WERI-Rb-1 (cell line): ENCODE measurements at regions not wholly inside any gene's neighbourhood (a gene's known extent, or its start where the extent isn't known, plus 50 kb on each side); places are given as distances from the start of the nearest gene placed in this dataset.
"Not testable (repeated sequence)": the region's sequence is repeated elsewhere in the genome, so short reads cannot be mapped to it uniquely, and the experiment has no call there.

ENCODE experiments used
- DNase-seq: peaks from one replicate; pipeline ENCODE4 v3.0.0-alpha.2; 2020
- H3K27ac ChIP-seq: fragments of 250-450 bp; sonication (Bioruptor Pico); 2 replicates; pipeline ENCODE4 v1.5.1; 2020; ENCODE audit warnings: mild to moderate bottlenecking, moderate library complexity
- H3K27me3 ChIP-seq: fragments of 250-450 bp; sonication (Bioruptor Pico); 2 replicates; pipeline ENCODE4 v1.5.1; 2021; ENCODE audit warnings: mild to moderate bottlenecking, low read depth, moderate library complexity; ENCODE audit not compliant: insufficient read depth, severe bottlenecking
- H3K36me3 ChIP-seq: fragments of 250-450 bp; sonication (Bioruptor Pico); 2 replicates; pipeline ENCODE4 v1.5.1; 2020; ENCODE audit warnings: mild to moderate bottlenecking, moderate library complexity
- H3K4me3 ChIP-seq: 2 replicates; pipeline ENCODE4 v1.5.1; 2011; ENCODE audit warnings: low read depth, mild to moderate bottlenecking, control low read depth, low read length
- H3K9me3 ChIP-seq: fragments of 250-450 bp; sonication (Bioruptor Pico); 2 replicates; pipeline ENCODE4 v1.5.1; 2021; ENCODE audit warnings: mild to moderate bottlenecking, moderate library complexity; ENCODE audit not compliant: severe bottlenecking
- TF ChIP-seq, protein P1 (sequence below): IDR thresholded peaks from 2 replicates; pipeline ENCODE4 v1.5.1; 2011; ENCODE audit warnings: low read depth, mild to moderate bottlenecking, control low read depth, inconsistent platforms, low read length

DNA sequence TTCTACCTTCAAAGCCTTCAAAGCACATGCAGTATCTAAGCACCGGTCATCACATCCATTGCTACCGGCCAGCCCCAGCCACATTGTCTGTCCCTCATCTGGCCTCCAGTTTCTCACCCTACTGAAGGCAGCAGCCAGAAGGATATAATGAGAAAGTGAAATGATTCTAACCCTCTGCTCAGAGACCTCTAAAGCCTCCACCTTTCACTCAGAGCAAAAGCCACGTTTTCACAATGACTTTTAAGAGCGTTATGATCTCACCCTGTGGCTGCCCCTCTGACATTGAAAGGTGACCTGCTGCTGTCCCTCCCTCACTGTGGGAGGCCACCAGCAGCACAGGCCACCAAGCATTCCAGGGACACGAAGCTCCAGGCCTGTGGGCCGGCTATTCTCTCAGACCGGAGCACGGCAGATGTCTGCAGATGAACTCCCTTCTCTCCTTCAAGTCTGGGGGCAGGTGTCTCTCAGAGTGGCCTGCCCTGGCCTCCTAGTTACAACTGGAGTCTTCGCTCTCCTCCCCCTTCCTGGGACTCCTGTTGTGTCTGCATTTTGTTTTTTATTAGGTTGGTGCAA lies 94.9 kb upstream of the EEPD1 start:
- H3K27ac ChIP-seq = no peak overlapping the region
- no peaks in the 10 kb centered on the region for H3K9me3 ChIP-seq
- DNase-seq = no peak
- H3K4me3 ChIP-seq = no peak overlapping the region
- H3K27me3 ChIP-seq = no peaks in the 10 kb centered on the region
- TF ChIP-seq, protein P1, sequence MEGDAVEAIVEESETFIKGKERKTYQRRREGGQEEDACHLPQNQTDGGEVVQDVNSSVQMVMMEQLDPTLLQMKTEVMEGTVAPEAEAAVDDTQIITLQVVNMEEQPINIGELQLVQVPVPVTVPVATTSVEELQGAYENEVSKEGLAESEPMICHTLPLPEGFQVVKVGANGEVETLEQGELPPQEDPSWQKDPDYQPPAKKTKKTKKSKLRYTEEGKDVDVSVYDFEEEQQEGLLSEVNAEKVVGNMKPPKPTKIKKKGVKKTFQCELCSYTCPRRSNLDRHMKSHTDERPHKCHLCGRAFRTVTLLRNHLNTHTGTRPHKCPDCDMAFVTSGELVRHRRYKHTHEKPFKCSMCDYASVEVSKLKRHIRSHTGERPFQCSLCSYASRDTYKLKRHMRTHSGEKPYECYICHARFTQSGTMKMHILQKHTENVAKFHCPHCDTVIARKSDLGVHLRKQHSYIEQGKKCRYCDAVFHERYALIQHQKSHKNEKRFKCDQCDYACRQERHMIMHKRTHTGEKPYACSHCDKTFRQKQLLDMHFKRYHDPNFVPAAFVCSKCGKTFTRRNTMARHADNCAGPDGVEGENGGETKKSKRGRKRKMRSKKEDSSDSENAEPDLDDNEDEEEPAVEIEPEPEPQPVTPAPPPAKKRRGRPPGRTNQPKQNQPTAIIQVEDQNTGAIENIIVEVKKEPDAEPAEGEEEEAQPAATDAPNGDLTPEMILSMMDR = no peak
- no peaks in the 10 kb centered on the region for H3K36me3 ChIP-seq

GRCh38 chr7:36060388-36060787 lies 92.7 kb upstream of the EEPD1 start:
- not testable (repeated sequence) for H3K36me3 ChIP-seq, DNase-seq, H3K9me3 ChIP-seq

DNA sequence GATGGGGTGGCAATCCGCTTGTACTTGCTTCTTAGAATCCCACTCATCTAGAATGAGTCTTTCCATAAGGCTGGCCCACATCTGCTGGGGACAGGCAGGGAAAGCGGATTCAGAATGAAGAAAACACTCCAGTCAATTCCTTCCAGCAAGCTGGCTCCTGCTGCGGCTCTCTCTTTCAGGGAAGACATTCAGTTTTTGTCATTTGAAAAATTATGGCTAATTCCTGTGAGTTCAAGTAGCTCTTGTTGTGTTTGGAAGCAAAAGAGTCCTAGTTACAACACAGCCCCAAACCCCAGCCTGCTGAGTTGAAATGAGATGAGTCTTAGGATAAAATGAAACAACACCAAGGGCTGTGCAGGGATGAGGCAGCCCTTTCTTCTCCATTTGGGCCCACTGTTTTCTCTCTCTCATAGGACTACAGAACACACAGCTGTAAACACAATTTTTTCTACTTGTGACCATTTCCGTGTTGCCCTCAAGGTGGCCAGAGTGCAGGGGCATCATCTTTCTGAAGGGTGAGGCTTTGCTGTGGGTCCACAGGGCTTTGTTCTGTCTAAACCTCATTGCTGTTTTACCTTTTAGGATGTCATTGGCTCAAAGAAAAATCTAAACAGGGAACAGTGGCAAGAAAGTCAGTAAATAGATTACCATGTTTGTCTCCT lies 90.8 kb upstream of the EEPD1 start:
- DNase-seq = no peak
- Histone ChIP-seq H3K4me3 (no peak overlapping the region), H3K27ac (no peak overlapping the region), H3K36me3 (no peaks in the 10 kb centered on the region), H3K9me3 (peaks cover 4% of the 10 kb centered on the region), H3K27me3 (no peaks in the 10 kb centered on the region)
- TF ChIP-seq, protein P1 = no peak

More at GRCh38 chr7:36060388-36060787, 92.7 kb upstream of the EEPD1 start:
- H3K27ac ChIP-seq, H3K4me3 ChIP-seq, H3K27me3 ChIP-seq: not testable (repeated sequence)

GRCh38 chr7:36064676-36065075 lies 88.4 kb upstream of the EEPD1 start:
- no peak overlapping the region for H3K4me3 ChIP-seq
- no peaks in the 10 kb centered on the region for H3K27me3 ChIP-seq
- H3K9me3 ChIP-seq = peaks cover 4% of the 10 kb centered on the region
- TF ChIP-seq, protein P1 = no peak
- no peaks in the 10 kb centered on the region for H3K36me3 ChIP-seq
- H3K27ac ChIP-seq = no peak overlapping the region
- DNase-seq = no peak

GRCh38 chr7:36065563-36066342 lies 87.3 kb upstream of the EEPD1 start:
- not testable (repeated sequence) for H3K27ac ChIP-seq, H3K9me3 ChIP-seq, DNase-seq, H3K36me3 ChIP-seq, H3K4me3 ChIP-seq, H3K27me3 ChIP-seq

DNA sequence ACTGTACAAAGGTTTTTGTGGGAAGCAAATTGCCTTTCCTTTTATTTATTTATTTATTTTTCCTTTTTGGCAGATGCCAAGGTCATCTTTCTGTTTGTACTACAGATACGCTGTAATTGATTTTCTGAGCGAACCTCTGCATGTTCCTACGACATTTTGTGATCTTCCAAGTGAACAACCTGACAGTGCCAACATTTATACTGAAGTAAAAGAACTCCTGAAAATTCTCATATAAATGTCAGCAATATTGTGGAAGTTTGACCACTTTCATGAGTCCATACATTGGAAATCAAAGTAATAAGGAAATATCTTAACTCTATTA lies 86.8 kb upstream of the EEPD1 start:
- Histone ChIP-seq H3K4me3 (no peak overlapping the region), H3K36me3 (no peaks in the 10 kb centered on the region), H3K27ac (no peak overlapping the region), H3K27me3 (no peaks in the 10 kb centered on the region), H3K9me3 (peaks cover 4% of the 10 kb centered on the region)
- TF ChIP-seq, protein P1 = no peak
- DNase-seq = no peak
